ENCODE measurements at regions not wholly inside any gene's neighbourhood (a gene's known extent, or its start where the extent isn't known, plus 50 kb on each side); places are given as distances from the start of the nearest gene placed in this dataset.

- H4K20me1 ChIP-seq (ENCODE audit: control insufficient read depth, insufficient read depth, low read length, poor library complexity, severe bottlenecking), result no peaks in the 10 kb centered on the region
- ATAC-seq (ENCODE audit: low read depth) (no peak), DNase-seq (no peak)
- no peak overlapping the region for H2AFZ ChIP-seq (ENCODE audit: insufficient read depth, low read depth, low read length, poor library complexity, severe bottlenecking)
- Mint-ChIP-seq H3K4me1 (no peaks in the 10 kb centered on the region), H3K27ac (no peak overlapping the region), H3K9me3 (ENCODE audit: insufficient read depth) (no peaks in the 10 kb centered on the region), H3K4me3 (no peak overlapping the region), H3K27me3 (peaks cover 25% of the 10 kb centered on the region)
- ChIA-PET POLR2A (no interaction called here), CTCF (no interaction called here)
- intact Hi-C loops (cut with micrococcal nuclease), result no loop called here
- no peak overlapping the region for H3K9ac ChIP-seq (ENCODE audit: low read length)
- no peak for TF ChIP-seq EZH2 (IDR thresholded peaks at IDR 0.05; ENCODE audit: borderline replicate concordance, insufficient read depth, low read depth, low read length, poor library complexity, severe bottlenecking)
- TF ChIP-seq, protein P1, sequence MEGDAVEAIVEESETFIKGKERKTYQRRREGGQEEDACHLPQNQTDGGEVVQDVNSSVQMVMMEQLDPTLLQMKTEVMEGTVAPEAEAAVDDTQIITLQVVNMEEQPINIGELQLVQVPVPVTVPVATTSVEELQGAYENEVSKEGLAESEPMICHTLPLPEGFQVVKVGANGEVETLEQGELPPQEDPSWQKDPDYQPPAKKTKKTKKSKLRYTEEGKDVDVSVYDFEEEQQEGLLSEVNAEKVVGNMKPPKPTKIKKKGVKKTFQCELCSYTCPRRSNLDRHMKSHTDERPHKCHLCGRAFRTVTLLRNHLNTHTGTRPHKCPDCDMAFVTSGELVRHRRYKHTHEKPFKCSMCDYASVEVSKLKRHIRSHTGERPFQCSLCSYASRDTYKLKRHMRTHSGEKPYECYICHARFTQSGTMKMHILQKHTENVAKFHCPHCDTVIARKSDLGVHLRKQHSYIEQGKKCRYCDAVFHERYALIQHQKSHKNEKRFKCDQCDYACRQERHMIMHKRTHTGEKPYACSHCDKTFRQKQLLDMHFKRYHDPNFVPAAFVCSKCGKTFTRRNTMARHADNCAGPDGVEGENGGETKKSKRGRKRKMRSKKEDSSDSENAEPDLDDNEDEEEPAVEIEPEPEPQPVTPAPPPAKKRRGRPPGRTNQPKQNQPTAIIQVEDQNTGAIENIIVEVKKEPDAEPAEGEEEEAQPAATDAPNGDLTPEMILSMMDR (IDR thresholded peaks at IDR 0.05), result no peak
- H3K79me2 ChIP-seq (ENCODE audit: control insufficient read depth, insufficient read depth, low read length), result no peaks in the 10 kb centered on the region
- H3K36me3 ChIP-seq (replicated peaks in 1 of 2; ENCODE audit: control extremely low read depth in 1 of 2, control insufficient read depth in 1 of 2, extremely low read depth in 1 of 2, insufficient read depth in 2 of 2, low read length in 1 of 2), result no peaks in the 10 kb centered on the region
- H3K9me3 ChIP-seq (ENCODE audit: control extremely low read depth in 1 of 3, control insufficient read depth in 2 of 3, insufficient read depth in 1 of 3, low read length in 2 of 3), result peaks cover 0 to 6% (median 0%) of the 10 kb centered on the region in 3 donors
- no peaks in the 10 kb centered on the region for H3K4me1 ChIP-seq (ENCODE audit: control insufficient read depth in 2 of 2, insufficient read depth in 2 of 2, low read length in 2 of 2)
- no peak overlapping the region for H3K4me2 ChIP-seq (replicated peaks; ENCODE audit: low read depth, low read length, poor library complexity, severe bottlenecking)
- H3K4me3 ChIP-seq (ENCODE audit: control extremely low read depth in 1 of 5, extremely low read depth in 1 of 5, insufficient read depth in 1 of 5, low read depth in 2 of 5, low read length in 4 of 5), result no peak overlapping the region
- no peak overlapping the region for H3K27ac ChIP-seq (ENCODE audit: low read length in 2 of 2)
- H3K27me3 ChIP-seq (replicated peaks in 1 of 4; ENCODE audit: control extremely low read depth in 1 of 4, control insufficient read depth in 3 of 4, insufficient read depth in 4 of 4, low read length in 3 of 4), result no peaks in the 10 kb centered on the region
Measured at GRCh38 chr15:77753939-77754338, 121.2 kb upstream of the LINGO1 start.

GRCh38 chr15:77753281-77753873 is 120.7 kb upstream of the LINGO1 start:
- no peak overlapping the region for H3K4me2 ChIP-seq (replicated peaks; ENCODE audit: low read depth, low read length, poor library complexity, severe bottlenecking)
- no peaks in the 10 kb centered on the region for H3K4me1 ChIP-seq (ENCODE audit: control insufficient read depth in 2 of 2, insufficient read depth in 2 of 2, low read length in 2 of 2)
- ChIA-PET POLR2A (no interaction called here), CTCF (no interaction called here)
- WGBS (ENCODE audit: insufficient coverage), result 41% methylated on average over 7 of the region's 9 CpGs
- no peak overlapping the region for H2AFZ ChIP-seq (ENCODE audit: insufficient read depth, low read depth, low read length, poor library complexity, severe bottlenecking)
- H3K4me3 ChIP-seq (ENCODE audit: control extremely low read depth in 1 of 5, extremely low read depth in 1 of 5, insufficient read depth in 1 of 5, low read depth in 2 of 5, low read length in 4 of 5), result no peak overlapping the region
- H3K36me3 ChIP-seq (replicated peaks in 1 of 2; ENCODE audit: control extremely low read depth in 1 of 2, control insufficient read depth in 1 of 2, extremely low read depth in 1 of 2, insufficient read depth in 2 of 2, low read length in 1 of 2), result no peaks in the 10 kb centered on the region
- H3K9me3 ChIP-seq (ENCODE audit: control extremely low read depth in 1 of 3, control insufficient read depth in 2 of 3, insufficient read depth in 1 of 3, low read length in 2 of 3), result peaks cover 0 to 6% (median 0%) of the 10 kb centered on the region in 3 donors
- H3K9me3 Mint-ChIP-seq (ENCODE audit: insufficient read depth), result no peaks in the 10 kb centered on the region
- no peaks in the 10 kb centered on the region for H3K4me1 Mint-ChIP-seq
- no peak overlapping the region for H3K27ac Mint-ChIP-seq
- no peak overlapping the region for H3K9ac ChIP-seq (ENCODE audit: low read length)
- intact Hi-C loops (cut with micrococcal nuclease), result no loop called here
- ATAC-seq (ENCODE audit: low read depth), result no peak
- no peaks in the 10 kb centered on the region for H3K79me2 ChIP-seq (ENCODE audit: control insufficient read depth, insufficient read depth, low read length)
- no peak overlapping the region for H3K4me3 Mint-ChIP-seq
- no peaks in the 10 kb centered on the region for H3K27me3 ChIP-seq (replicated peaks in 1 of 4; ENCODE audit: control extremely low read depth in 1 of 4, control insufficient read depth in 3 of 4, insufficient read depth in 4 of 4, low read length in 3 of 4)
- TF ChIP-seq, protein P1 (IDR thresholded peaks at IDR 0.05), result no peak
- TF ChIP-seq EZH2 (IDR thresholded peaks at IDR 0.05; ENCODE audit: borderline replicate concordance, insufficient read depth, low read depth, low read length, poor library complexity, severe bottlenecking), result no peak
- H3K27me3 Mint-ChIP-seq, result peaks cover 25% of the 10 kb centered on the region
- DNase-seq, result no peak
- no peaks in the 10 kb centered on the region for H4K20me1 ChIP-seq (ENCODE audit: control insufficient read depth, insufficient read depth, low read length, poor library complexity, severe bottlenecking)
- H3K27ac ChIP-seq (ENCODE audit: low read length in 2 of 2), result no peak overlapping the region

Data from B cell (primary cell).